ENCODE measurements at regions not wholly inside any gene's neighbourhood (a gene's known extent, or its start where the extent isn't known, plus 50 kb on each side); places are given as distances from the start of the nearest gene placed in this dataset.

DNA sequence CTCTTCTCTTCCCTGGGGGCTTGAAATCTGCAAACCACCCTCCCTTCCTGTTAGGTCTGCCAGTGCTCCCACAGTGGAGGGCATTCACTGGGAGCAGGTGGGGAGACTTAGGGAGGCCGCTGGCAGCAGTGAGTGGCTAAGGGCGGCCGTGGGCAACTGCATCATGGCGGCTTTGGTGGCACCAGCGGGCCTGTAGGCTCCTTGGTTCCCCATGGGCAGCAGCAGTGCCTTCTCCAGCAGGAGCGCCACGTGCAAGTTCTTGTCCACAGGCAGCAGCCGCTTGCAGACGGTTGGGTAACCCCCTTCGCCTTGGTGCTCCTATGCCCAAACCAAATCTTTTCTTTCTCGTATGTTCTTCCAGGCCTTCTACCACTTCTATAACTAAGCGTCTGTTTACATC, 158.2 kb downstream of the SREK1 start:
- TF ChIP-seq CTCF (conservative IDR thresholded peaks at IDR 0.05 in 1 of 2, IDR thresholded peaks at IDR 0.05 in 1 of 2; ENCODE audit: extremely low read depth in 1 of 2, insufficient read depth in 1 of 2, low read depth in 1 of 2, low read length in 2 of 2) (no peak), EZH2 (IDR thresholded peaks at IDR 0.05; ENCODE audit: borderline replicate concordance, low read length) (no peak)
